Brain microvascular endothelial cell (primary cell): ENCODE measurements at regions not wholly inside any gene's neighbourhood (a gene's known extent, or its start where the extent isn't known, plus 50 kb on each side); places are given as distances from the start of the nearest gene placed in this dataset.
A peak's percentile ranks its signal among the peaks of the same experiment; 100 is the strongest.
"Not testable (repeated sequence)": the region's sequence is repeated elsewhere in the genome, so short reads cannot be mapped to it uniquely, and the experiment has no call there.

Source experiments
- DNase-seq: peaks from one replicate; pipeline ENCODE4 v3.0.0-alpha.2; 2020
- H3K27ac ChIP-seq: fragments of 250-450 bp; sonication (Bioruptor Pico); 2 replicates; pipeline ENCODE4 v1.5.1; 2020; ENCODE audit warnings: mild to moderate bottlenecking, moderate library complexity
- H3K27me3 ChIP-seq: fragments of 250-450 bp; sonication (Bioruptor Pico); replicated peaks from 2 replicates; pipeline ENCODE4 v1.5.1; 2020; ENCODE audit warnings: mild to moderate bottlenecking
- H3K36me3 ChIP-seq: fragments of 250-450 bp; sonication (Bioruptor Pico); replicated peaks from 2 replicates; pipeline ENCODE4 v1.5.1; 2020; ENCODE audit warnings: mild to moderate bottlenecking
- H3K4me3 ChIP-seq: 2 replicates; pipeline ENCODE4 v1.5.1; 2011; ENCODE audit warnings: low read depth, mild to moderate bottlenecking, control low read depth, low read length, moderate library complexity
- CTCF ChIP-seq: IDR thresholded peaks from 2 replicates; pipeline ENCODE4 v1.5.1; 2011; ENCODE audit warnings: low read depth, mild to moderate bottlenecking, moderate library complexity, low read length, control low read depth, inconsistent platforms; ENCODE audit errors: missing control alignments
- in situ Hi-C: cut with HindIII; loops from 2 replicates; pipeline ENCODE4 v1.10.0; 2017; ENCODE audit warnings: low sequenced_read_pairs, low pct_ligation_motif_present

GRCh38 chr22:26835929-26836528 is 178.6 kb downstream of the MIAT start:
- H3K36me3 ChIP-seq, result no peaks in the 10 kb centered on the region
- H3K27ac ChIP-seq, result no peak overlapping the region
- TF ChIP-seq CTCF, result peak; percentile 73
- no peaks in the 10 kb centered on the region for H3K27me3 ChIP-seq
- in situ Hi-C loops, result no loop called here
- peak; percentile 40 for DNase-seq
- no peak overlapping the region for H3K4me3 ChIP-seq

- no peak overlapping the region for H3K27ac ChIP-seq
- H3K27me3 ChIP-seq, result no peaks in the 10 kb centered on the region
- no peak for TF ChIP-seq CTCF
- no peak overlapping the region for H3K4me3 ChIP-seq
- H3K36me3 ChIP-seq, result no peaks in the 10 kb centered on the region
- DNase-seq, result no peak
- in situ Hi-C loops, result no loop called here
These were observed 180.5 kb downstream of the MIAT start for GRCh38 chr22:26837784-26838470.

GRCh38 chr22:26838471-26838825 is 181.1 kb downstream of the MIAT start:
- Histone ChIP-seq H3K4me3 (no peak overlapping the region), H3K27me3 (no peaks in the 10 kb centered on the region), H3K36me3 (no peaks in the 10 kb centered on the region), H3K27ac (no peak overlapping the region)
- no peak for TF ChIP-seq CTCF
- DNase-seq, result no peak
- in situ Hi-C loops, result no loop called here

DNA sequence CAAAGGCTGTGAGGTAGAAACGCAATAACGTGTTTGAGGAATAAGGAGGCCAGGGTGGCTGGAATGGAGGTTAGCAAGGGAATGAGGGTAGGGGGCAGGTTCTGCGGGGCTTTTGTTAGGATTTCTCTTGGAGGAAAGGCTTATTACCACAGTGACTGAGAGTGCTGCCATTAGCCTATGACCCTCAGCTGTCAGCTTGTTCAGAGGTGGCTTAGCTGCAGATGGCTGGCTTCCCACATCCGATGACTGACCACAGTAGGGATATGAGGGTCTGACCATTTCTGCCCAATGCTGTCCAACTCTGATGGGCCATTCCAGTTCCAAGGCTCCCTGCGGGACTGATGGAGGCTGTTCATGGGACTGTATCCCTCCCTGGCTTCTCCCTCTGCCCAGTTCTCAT is 181.8 kb downstream of the MIAT start:
- no peak for DNase-seq
- TF ChIP-seq CTCF, result no peak
- H3K27me3 ChIP-seq, result no peaks in the 10 kb centered on the region
- H3K27ac ChIP-seq, result no peak overlapping the region
- H3K36me3 ChIP-seq, result no peaks in the 10 kb centered on the region
- in situ Hi-C loops, result no loop called here
- no peak overlapping the region for H3K4me3 ChIP-seq

DNA sequence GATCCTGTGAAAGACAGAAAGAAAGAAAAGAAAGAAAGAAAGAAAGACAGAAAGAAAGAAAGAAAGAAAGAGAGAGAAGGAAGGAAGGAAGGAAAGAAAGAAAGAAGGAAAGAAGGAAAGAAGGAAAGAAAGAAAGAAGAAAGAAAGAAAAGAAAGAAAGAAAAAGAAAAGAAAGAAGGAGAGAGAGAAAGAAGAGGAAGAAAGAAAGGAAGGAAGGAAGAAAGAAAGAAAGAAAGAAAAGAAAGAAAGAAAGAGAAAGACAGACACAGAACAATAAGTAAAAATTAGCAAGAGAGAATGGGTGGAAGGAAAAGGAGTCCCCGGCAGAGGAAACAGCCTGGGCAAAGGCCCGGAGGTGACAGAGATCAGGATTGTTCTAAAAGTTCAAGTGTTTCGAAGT is 183.4 kb downstream of the MIAT start:
- in situ Hi-C loops, DNase-seq, H3K4me3 ChIP-seq, H3K27me3 ChIP-seq, H3K36me3 ChIP-seq, H3K27ac ChIP-seq: not testable (repeated sequence)

- H3K27ac ChIP-seq, result no peak overlapping the region
- in situ Hi-C loops, result no loop called here
- TF ChIP-seq CTCF, result no peak
- H3K27me3 ChIP-seq, result no peaks in the 10 kb centered on the region
- no peak for DNase-seq
- H3K36me3 ChIP-seq, result no peaks in the 10 kb centered on the region
- no peak overlapping the region for H3K4me3 ChIP-seq
These were observed 184.7 kb downstream of the MIAT start for GRCh38 chr22:26842103-26842502.
